ENCODE measurements at regions not wholly inside any gene's neighbourhood (a gene's known extent, or its start where the extent isn't known, plus 50 kb on each side); places are given as distances from the start of the nearest gene placed in this dataset.

GRCh38 chr4:117425636-117426035 lies 340.3 kb upstream of the TRAM1L1 start:
- TF ChIP-seq GABPA (IDR thresholded peaks at IDR 0.05; ENCODE audit: low read depth) (no peak), SPI1 (IDR thresholded peaks at IDR 0.05; ENCODE audit: borderline replicate concordance, low read depth) (no peak), POLR2AphosphoS5 (IDR thresholded peaks at IDR 0.05; ENCODE audit: low read depth) (no peak), CTCF (IDR thresholded peaks at IDR 0.05; ENCODE audit: insufficient read depth, low read length) (no peak)
- TF ChIP-seq, protein P1, sequence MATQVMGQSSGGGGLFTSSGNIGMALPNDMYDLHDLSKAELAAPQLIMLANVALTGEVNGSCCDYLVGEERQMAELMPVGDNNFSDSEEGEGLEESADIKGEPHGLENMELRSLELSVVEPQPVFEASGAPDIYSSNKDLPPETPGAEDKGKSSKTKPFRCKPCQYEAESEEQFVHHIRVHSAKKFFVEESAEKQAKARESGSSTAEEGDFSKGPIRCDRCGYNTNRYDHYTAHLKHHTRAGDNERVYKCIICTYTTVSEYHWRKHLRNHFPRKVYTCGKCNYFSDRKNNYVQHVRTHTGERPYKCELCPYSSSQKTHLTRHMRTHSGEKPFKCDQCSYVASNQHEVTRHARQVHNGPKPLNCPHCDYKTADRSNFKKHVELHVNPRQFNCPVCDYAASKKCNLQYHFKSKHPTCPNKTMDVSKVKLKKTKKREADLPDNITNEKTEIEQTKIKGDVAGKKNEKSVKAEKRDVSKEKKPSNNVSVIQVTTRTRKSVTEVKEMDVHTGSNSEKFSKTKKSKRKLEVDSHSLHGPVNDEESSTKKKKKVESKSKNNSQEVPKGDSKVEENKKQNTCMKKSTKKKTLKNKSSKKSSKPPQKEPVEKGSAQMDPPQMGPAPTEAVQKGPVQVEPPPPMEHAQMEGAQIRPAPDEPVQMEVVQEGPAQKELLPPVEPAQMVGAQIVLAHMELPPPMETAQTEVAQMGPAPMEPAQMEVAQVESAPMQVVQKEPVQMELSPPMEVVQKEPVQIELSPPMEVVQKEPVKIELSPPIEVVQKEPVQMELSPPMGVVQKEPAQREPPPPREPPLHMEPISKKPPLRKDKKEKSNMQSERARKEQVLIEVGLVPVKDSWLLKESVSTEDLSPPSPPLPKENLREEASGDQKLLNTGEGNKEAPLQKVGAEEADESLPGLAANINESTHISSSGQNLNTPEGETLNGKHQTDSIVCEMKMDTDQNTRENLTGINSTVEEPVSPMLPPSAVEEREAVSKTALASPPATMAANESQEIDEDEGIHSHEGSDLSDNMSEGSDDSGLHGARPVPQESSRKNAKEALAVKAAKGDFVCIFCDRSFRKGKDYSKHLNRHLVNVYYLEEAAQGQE (IDR thresholded peaks at IDR 0.05; ENCODE audit: insufficient replicate concordance, low read depth): no peak
- no peak for DNase-seq (ENCODE audit: low read depth in 1 of 2, low spot score in 1 of 2)
- Histone ChIP-seq H3K4me3 (replicated peaks; ENCODE audit: insufficient read depth, low read length) (no peak overlapping the region), H3K27ac (replicated peaks) (no peak overlapping the region), H3K27me3 (ENCODE audit: insufficient read depth, poor library complexity, severe bottlenecking) (no peaks in the 10 kb centered on the region)

- Histone ChIP-seq H3K27ac (replicated peaks) (no peak overlapping the region), H3K4me3 (replicated peaks; ENCODE audit: insufficient read depth, low read length) (no peak overlapping the region), H3K27me3 (ENCODE audit: insufficient read depth, poor library complexity, severe bottlenecking) (no peaks in the 10 kb centered on the region)
- TF ChIP-seq SPI1 (IDR thresholded peaks at IDR 0.05; ENCODE audit: borderline replicate concordance, low read depth) (no peak), POLR2AphosphoS5 (IDR thresholded peaks at IDR 0.05; ENCODE audit: low read depth) (no peak), CTCF (IDR thresholded peaks at IDR 0.05; ENCODE audit: insufficient read depth, low read length) (no peak), GABPA (IDR thresholded peaks at IDR 0.05; ENCODE audit: low read depth) (no peak)
- TF ChIP-seq, protein P1 (IDR thresholded peaks at IDR 0.05; ENCODE audit: insufficient replicate concordance, low read depth): no peak
- DNase-seq (ENCODE audit: low read depth in 1 of 2, low spot score in 1 of 2): no peak
Measured at GRCh38 chr4:117428536-117428935, 343.2 kb upstream of the TRAM1L1 start.

DNA sequence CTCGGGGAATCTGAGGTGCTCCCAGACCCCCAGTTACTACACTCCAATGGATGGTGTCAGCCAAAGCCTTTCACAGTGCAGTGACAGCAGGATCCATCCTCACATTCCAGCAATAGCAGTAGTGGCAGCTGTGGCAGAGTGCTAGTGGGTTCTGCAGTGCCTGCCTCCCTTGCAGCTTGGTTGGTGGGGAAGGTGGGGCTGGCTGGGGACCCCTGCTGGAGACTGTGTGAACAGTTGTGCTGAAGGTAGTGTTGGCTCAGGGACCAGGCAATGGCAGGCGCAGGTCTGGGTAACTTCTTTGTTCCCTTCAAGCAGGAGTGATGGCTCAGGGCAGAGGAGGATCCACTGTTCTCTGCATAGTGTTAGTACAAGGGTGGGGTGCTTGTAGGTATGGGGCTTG lies 343.7 kb upstream of the TRAM1L1 start:
- no peak for DNase-seq (ENCODE audit: low read depth in 1 of 2, low spot score in 1 of 2)
- no peak overlapping the region for H3K27ac ChIP-seq (replicated peaks)
- H3K27me3 ChIP-seq (ENCODE audit: insufficient read depth, poor library complexity, severe bottlenecking): no peaks in the 10 kb centered on the region
- no peak for TF ChIP-seq POLR2AphosphoS5 (IDR thresholded peaks at IDR 0.05; ENCODE audit: low read depth)
- no peak for TF ChIP-seq CTCF (IDR thresholded peaks at IDR 0.05; ENCODE audit: insufficient read depth, low read length)
- TF ChIP-seq GABPA (IDR thresholded peaks at IDR 0.05; ENCODE audit: low read depth): no peak
- TF ChIP-seq, protein P1 (IDR thresholded peaks at IDR 0.05; ENCODE audit: insufficient replicate concordance, low read depth): no peak
- TF ChIP-seq SPI1 (IDR thresholded peaks at IDR 0.05; ENCODE audit: borderline replicate concordance, low read depth): no peak
- H3K4me3 ChIP-seq (replicated peaks; ENCODE audit: insufficient read depth, low read length): no peak overlapping the region
